Neural cell (in vitro differentiated cells): ENCODE measurements at regions not wholly inside any gene's neighbourhood (a gene's known extent, or its start where the extent isn't known, plus 50 kb on each side); places are given as distances from the start of the nearest gene placed in this dataset.
"Not testable (repeated sequence)": the region's sequence is repeated elsewhere in the genome, so short reads cannot be mapped to it uniquely, and the experiment has no call there.

ENCODE experiments used
- H2AFZ ChIP-seq: fragments of 200-600, 300-800 bp; sonication (generic), shearing (Covaris generic); 2 replicates; pipeline ENCODE4 v1.6.0; 2014; ENCODE audit warnings: low read depth, mild to moderate bottlenecking, antibody characterized with exemption, low read length, moderate library complexity
- H3F3A ChIP-seq: fragments of 200-600 bp; shearing (Covaris generic); 2 replicates; pipeline ENCODE4 v1.6.1; 2016; ENCODE audit warnings: mild to moderate bottlenecking, moderate library complexity, mixed read lengths, antibody characterized with exemption, low read length; ENCODE audit not compliant: insufficient read depth, poor library complexity, severe bottlenecking
- H3K27ac ChIP-seq: fragments of 200-600, 300-800 bp; sonication (generic), shearing (Covaris generic); 2 replicates; pipeline ENCODE4 v1.5.1; 2014; ENCODE audit warnings: mild to moderate bottlenecking, low read length, moderate library complexity
- H3K27me3 ChIP-seq: fragments of 300-800, 200-600 bp; sonication (generic), shearing (Covaris generic); 2 replicates; pipeline ENCODE4 v1.6.0; 2014; ENCODE audit warnings: mild to moderate bottlenecking, low read depth, low read length, moderate library complexity; ENCODE audit not compliant: insufficient read depth
- H3K36me3 ChIP-seq: fragments of 300-800, 200-600 bp; sonication (generic), shearing (Covaris generic); 2 replicates; pipeline ENCODE4 v1.5.1; 2014; ENCODE audit warnings: mild to moderate bottlenecking, antibody characterized with exemption, low read length, moderate library complexity; ENCODE audit not compliant: insufficient read depth
- H3K4me2 ChIP-seq: fragments of 300-800, 200-600 bp; sonication (generic), shearing (Covaris generic); 2 replicates; pipeline ENCODE4 v1.6.0; 2014; ENCODE audit warnings: mild to moderate bottlenecking, low read length
- H3K4me3 ChIP-seq: fragments of 300-800, 200-600 bp; sonication (generic), shearing (Covaris generic); 2 replicates; pipeline ENCODE4 v1.5.1; 2014; ENCODE audit warnings: mild to moderate bottlenecking, low read length, moderate library complexity
- H3K79me2 ChIP-seq: fragments of 200-600 bp; shearing (Covaris generic); replicated peaks from 2 replicates; pipeline ENCODE4 v1.6.0; 2014; ENCODE audit warnings: mild to moderate bottlenecking, low read length, moderate library complexity; ENCODE audit not compliant: insufficient read depth
- H3K9ac ChIP-seq: fragments of 300-800, 200-600 bp; sonication (generic), shearing (Covaris generic); 2 replicates; pipeline ENCODE4 v1.6.1; 2016; ENCODE audit warnings: mild to moderate bottlenecking, low read length, mixed read lengths
- H3K9me2 ChIP-seq: fragments of 200-600 bp; shearing (Covaris generic); 2 replicates; pipeline ENCODE4 v1.6.1; 2016; ENCODE audit warnings: mild to moderate bottlenecking, low read length, mixed read lengths; ENCODE audit not compliant: insufficient read depth
- H3K9me3 ChIP-seq: fragments of 200-600, 300-800 bp; sonication (generic), shearing (Covaris generic); 2 replicates; pipeline ENCODE4 v1.6.1; 2016; ENCODE audit warnings: mild to moderate bottlenecking, mixed run types, low read length, moderate library complexity, mixed read lengths
- H4K20me1 ChIP-seq: fragments of 200-600 bp; shearing (Covaris generic); 2 replicates; pipeline ENCODE4 v1.6.1; 2016; ENCODE audit warnings: mild to moderate bottlenecking, mixed run types; ENCODE audit not compliant: insufficient read depth
- EP300 ChIP-seq: fragments of 450-650 bp; conservative IDR thresholded peaks from 2 replicates; pipeline ENCODE4 v1.6.1; 2014; ENCODE audit warnings: antibody characterized with exemption, mild to moderate bottlenecking, moderate library complexity; ENCODE audit not compliant: poor library complexity, severe bottlenecking
- EZH2 ChIP-seq: fragments of 200-600, 300-800 bp; shearing (Covaris generic), sonication (generic); IDR thresholded peaks from 2 replicates; pipeline ENCODE4 v1.6.1; 2014; ENCODE audit warnings: antibody characterized with exemption, low read length, borderline replicate concordance, mild to moderate bottlenecking; ENCODE audit not compliant: insufficient read depth, poor library complexity, severe bottlenecking
- MXI1 ChIP-seq: fragments of 450-650 bp; conservative IDR thresholded peaks from 2 replicates; pipeline ENCODE4 v1.6.1; 2014; ENCODE audit warnings: antibody characterized with exemption, mild to moderate bottlenecking; ENCODE audit not compliant: poor library complexity, severe bottlenecking
- POLR2AphosphoS5 ChIP-seq: IDR thresholded peaks from 2 replicates; pipeline ENCODE4 v1.6.1; 2012
- RAD21 ChIP-seq: fragments of 450-650 bp; conservative IDR thresholded peaks from 2 replicates; pipeline ENCODE4 v1.6.1; 2014; ENCODE audit warnings: antibody characterized with exemption, mild to moderate bottlenecking, moderate library complexity
- SMC3 ChIP-seq: fragments of 450-650 bp; conservative IDR thresholded peaks from 2 replicates; pipeline ENCODE4 v1.6.1; 2014; ENCODE audit warnings: antibody characterized with exemption, mild to moderate bottlenecking, moderate library complexity; ENCODE audit not compliant: poor library complexity
- TAF1 ChIP-seq: IDR thresholded peaks from 2 replicates; pipeline ENCODE4 v1.6.1; 2012; ENCODE audit warnings: low read depth
- TF ChIP-seq, protein P1 (sequence below): fragments of 450-650 bp; IDR thresholded peaks from 2 replicates; pipeline ENCODE4 v1.5.1; 2014; ENCODE audit warnings: antibody characterized with exemption, mild to moderate bottlenecking, moderate library complexity; ENCODE audit not compliant: poor library complexity, severe bottlenecking
- TF ChIP-seq, protein P2 (sequence below): IDR thresholded peaks from 2 replicates; pipeline ENCODE4 v1.6.1; 2012; ENCODE audit warnings: borderline replicate concordance

DNA sequence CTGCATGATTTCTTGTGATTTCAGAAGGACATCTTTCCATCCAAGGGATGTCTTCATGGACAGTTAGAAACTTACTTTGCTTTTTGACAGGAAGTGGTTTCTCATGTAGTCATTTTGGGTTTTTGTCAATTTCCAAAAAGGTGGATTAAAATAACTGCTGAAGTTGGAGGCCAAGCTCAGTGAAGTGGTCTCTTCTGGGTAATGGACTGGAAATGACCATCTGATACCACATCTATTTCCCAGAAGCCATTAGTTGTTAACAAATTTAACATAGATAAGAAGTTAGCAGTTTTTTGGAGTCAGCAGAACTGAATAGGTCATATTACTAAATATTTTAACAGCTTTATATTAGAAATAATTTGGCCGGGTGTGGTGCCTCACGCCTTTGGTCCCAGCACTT, 86.2 kb upstream of the MYO10 start:
- Histone ChIP-seq H2AFZ (no peak overlapping the region), H3K27ac (no peak overlapping the region), H3K9me3 (no peaks in the 10 kb centered on the region), H3K36me3 (no peaks in the 10 kb centered on the region), H3K4me2 (no peak overlapping the region), H4K20me1 (no peaks in the 10 kb centered on the region), H3K9me2 (no peaks in the 10 kb centered on the region), H3K79me2 (no peaks in the 10 kb centered on the region), H3K9ac (no peak overlapping the region), H3K27me3 (no peaks in the 10 kb centered on the region), H3F3A (no peaks in the 10 kb centered on the region), H3K4me3 (no peak overlapping the region)
- TF ChIP-seq, protein P1, sequence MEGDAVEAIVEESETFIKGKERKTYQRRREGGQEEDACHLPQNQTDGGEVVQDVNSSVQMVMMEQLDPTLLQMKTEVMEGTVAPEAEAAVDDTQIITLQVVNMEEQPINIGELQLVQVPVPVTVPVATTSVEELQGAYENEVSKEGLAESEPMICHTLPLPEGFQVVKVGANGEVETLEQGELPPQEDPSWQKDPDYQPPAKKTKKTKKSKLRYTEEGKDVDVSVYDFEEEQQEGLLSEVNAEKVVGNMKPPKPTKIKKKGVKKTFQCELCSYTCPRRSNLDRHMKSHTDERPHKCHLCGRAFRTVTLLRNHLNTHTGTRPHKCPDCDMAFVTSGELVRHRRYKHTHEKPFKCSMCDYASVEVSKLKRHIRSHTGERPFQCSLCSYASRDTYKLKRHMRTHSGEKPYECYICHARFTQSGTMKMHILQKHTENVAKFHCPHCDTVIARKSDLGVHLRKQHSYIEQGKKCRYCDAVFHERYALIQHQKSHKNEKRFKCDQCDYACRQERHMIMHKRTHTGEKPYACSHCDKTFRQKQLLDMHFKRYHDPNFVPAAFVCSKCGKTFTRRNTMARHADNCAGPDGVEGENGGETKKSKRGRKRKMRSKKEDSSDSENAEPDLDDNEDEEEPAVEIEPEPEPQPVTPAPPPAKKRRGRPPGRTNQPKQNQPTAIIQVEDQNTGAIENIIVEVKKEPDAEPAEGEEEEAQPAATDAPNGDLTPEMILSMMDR, result no peak
- TF ChIP-seq POLR2AphosphoS5 (no peak), RAD21 (no peak), EZH2 (no peak), MXI1 (no peak), SMC3 (no peak)

DNA sequence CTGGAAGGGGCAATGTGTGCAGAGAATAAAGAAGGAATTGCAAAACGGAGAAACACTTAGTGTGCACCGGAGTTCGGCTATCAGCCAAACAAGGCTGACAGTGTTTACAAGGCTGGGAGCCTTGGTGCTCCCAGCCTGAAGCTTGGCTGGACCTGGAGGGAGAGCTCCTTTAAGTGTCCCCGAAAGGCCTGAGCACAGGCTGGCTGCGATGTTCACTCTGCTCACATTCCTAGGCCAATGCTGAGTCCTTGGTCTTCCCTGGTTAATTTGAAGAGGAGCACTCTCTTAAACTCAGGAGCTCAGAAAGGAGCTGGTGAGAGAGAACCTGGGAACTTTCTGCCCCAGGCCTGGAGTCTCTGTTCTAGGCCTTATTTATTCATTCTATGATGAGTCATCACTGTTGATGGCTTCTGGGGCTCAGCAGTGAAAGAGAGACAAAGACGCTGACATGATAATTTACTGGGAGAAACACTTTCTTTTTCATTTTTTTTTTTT, 88.6 kb upstream of the MYO10 start:
- H3K27ac ChIP-seq, result no peak overlapping the region

GRCh38 chr5:17031659-17032277, 95.7 kb upstream of the MYO10 start:
- not testable (repeated sequence) for H3F3A ChIP-seq, H4K20me1 ChIP-seq, H3K27me3 ChIP-seq, H3K4me3 ChIP-seq, H3K9ac ChIP-seq, H3K36me3 ChIP-seq, H3K79me2 ChIP-seq, H3K27ac ChIP-seq, H3K4me2 ChIP-seq, H2AFZ ChIP-seq, H3K9me2 ChIP-seq, H3K9me3 ChIP-seq

More for the DNA sequence above, 88.6 kb upstream of the MYO10 start:
- H3K9me3 ChIP-seq, result no peaks in the 10 kb centered on the region
- no peak overlapping the region for H2AFZ ChIP-seq
- no peaks in the 10 kb centered on the region for H3K27me3 ChIP-seq
- no peak overlapping the region for H3K9ac ChIP-seq
- TF ChIP-seq, protein P2, sequence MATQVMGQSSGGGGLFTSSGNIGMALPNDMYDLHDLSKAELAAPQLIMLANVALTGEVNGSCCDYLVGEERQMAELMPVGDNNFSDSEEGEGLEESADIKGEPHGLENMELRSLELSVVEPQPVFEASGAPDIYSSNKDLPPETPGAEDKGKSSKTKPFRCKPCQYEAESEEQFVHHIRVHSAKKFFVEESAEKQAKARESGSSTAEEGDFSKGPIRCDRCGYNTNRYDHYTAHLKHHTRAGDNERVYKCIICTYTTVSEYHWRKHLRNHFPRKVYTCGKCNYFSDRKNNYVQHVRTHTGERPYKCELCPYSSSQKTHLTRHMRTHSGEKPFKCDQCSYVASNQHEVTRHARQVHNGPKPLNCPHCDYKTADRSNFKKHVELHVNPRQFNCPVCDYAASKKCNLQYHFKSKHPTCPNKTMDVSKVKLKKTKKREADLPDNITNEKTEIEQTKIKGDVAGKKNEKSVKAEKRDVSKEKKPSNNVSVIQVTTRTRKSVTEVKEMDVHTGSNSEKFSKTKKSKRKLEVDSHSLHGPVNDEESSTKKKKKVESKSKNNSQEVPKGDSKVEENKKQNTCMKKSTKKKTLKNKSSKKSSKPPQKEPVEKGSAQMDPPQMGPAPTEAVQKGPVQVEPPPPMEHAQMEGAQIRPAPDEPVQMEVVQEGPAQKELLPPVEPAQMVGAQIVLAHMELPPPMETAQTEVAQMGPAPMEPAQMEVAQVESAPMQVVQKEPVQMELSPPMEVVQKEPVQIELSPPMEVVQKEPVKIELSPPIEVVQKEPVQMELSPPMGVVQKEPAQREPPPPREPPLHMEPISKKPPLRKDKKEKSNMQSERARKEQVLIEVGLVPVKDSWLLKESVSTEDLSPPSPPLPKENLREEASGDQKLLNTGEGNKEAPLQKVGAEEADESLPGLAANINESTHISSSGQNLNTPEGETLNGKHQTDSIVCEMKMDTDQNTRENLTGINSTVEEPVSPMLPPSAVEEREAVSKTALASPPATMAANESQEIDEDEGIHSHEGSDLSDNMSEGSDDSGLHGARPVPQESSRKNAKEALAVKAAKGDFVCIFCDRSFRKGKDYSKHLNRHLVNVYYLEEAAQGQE, result no peak
- TF ChIP-seq TAF1 (no peak), SMC3 (no peak), MXI1 (no peak), EZH2 (no peak), RAD21 (no peak), EP300 (no peak), POLR2AphosphoS5 (no peak)
- TF ChIP-seq, protein P1, result no peak
- no peak overlapping the region for H3K4me2 ChIP-seq
- H3K36me3 ChIP-seq, result no peaks in the 10 kb centered on the region
- H3K4me3 ChIP-seq, result no peak overlapping the region
- no peaks in the 10 kb centered on the region for H3K9me2 ChIP-seq
- no peaks in the 10 kb centered on the region for H3F3A ChIP-seq
- H4K20me1 ChIP-seq, result no peaks in the 10 kb centered on the region
- H3K79me2 ChIP-seq, result no peaks in the 10 kb centered on the region

DNA sequence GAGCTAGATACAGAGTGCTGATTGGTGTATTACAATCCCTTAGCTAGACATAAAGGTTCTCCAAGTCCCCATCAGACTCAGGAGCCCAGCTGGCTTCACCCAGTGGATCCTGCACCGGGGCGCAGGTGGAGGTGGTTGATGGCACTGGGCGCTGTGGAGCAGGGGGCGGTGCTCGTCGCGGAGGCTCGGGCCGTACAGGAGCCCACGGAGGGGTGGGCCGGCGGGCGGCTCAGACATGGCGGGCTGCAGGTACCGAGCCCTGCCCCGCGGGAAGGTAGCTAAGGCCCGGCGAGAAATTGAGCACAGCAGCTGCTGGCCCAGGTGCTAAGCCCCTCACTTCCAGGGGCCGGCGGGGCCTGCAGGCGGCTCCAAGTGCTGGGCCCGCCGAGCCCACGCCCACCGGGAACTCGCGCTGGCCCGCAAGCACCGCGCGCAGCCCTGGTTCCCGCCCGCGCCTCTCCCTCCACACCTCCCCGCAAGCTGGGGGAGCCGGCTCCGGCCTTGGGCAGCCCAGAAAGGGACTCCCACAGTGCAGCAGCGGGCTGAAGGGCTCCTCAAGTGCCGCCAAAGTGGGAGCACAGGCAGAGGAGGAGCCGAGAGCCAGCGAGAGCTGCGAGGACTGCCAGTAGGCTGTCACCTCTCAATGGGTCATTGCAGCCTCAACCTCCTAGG, 96.4 kb upstream of the MYO10 start:
- H3K9ac ChIP-seq, H3K27me3 ChIP-seq, H3K36me3 ChIP-seq, H4K20me1 ChIP-seq, H3F3A ChIP-seq, H3K4me2 ChIP-seq, H2AFZ ChIP-seq, H3K9me3 ChIP-seq, H3K4me3 ChIP-seq, H3K27ac ChIP-seq, H3K9me2 ChIP-seq, H3K79me2 ChIP-seq: not testable (repeated sequence)
